ENCODE measurements at regions not wholly inside any gene's neighbourhood (a gene's known extent, or its start where the extent isn't known, plus 50 kb on each side); places are given as distances from the start of the nearest gene placed in this dataset.

DNA sequence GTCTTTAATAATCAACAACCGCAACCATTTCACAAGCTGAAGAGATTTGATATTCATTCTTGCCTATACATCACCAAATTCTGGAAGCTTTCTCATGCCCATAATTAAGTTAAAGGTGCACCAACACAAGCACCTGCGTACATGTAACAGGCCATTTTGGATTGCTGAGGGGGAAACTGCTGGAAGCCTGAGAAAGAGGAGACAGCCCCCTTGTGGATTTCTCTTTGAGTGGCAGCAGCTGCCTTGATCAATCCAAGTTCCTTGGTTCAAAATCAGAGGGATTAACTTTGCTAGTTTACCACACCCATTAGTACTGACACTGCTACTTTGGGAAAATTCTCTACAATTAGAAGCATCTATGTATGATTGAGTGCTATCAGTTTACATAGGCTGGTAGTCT, 321.1 kb downstream of the NOVA1 start:
- Histone ChIP-seq H3K4me1 (ENCODE audit: control insufficient read depth, insufficient read depth, low read length, poor library complexity, severe bottlenecking) (no peaks in the 10 kb centered on the region), H3K9me3 (ENCODE audit: control insufficient read depth in 2 of 2, low read length in 2 of 2) (peaks cover 5% of the 10 kb centered on the region in 2 experiments), H3K36me3 (ENCODE audit: control insufficient read depth, insufficient read depth, low read length) (no peaks in the 10 kb centered on the region), H3K4me3 (ENCODE audit: low read depth, low read length) (no peak overlapping the region), H3K27ac (ENCODE audit: insufficient read depth, low read length, poor library complexity, severe bottlenecking) (no peak overlapping the region), H3K27me3 (ENCODE audit: control insufficient read depth, insufficient read depth, low read length) (no peaks in the 10 kb centered on the region)
- Mint-ChIP-seq H3K9me3 (peaks cover 7 to 19% (median 9%) of the 10 kb centered on the region in 7 donors), H3K36me3 (no peaks in the 10 kb centered on the region), H3K4me3 (no peak overlapping the region), H3K27ac (no peak overlapping the region), H3K4me1 (no peaks in the 10 kb centered on the region), H3K27me3 (no peaks in the 10 kb centered on the region)
- DNase-seq, result no peak
- no peak for ATAC-seq (ENCODE audit: low read depth in 2 of 2)

DNA sequence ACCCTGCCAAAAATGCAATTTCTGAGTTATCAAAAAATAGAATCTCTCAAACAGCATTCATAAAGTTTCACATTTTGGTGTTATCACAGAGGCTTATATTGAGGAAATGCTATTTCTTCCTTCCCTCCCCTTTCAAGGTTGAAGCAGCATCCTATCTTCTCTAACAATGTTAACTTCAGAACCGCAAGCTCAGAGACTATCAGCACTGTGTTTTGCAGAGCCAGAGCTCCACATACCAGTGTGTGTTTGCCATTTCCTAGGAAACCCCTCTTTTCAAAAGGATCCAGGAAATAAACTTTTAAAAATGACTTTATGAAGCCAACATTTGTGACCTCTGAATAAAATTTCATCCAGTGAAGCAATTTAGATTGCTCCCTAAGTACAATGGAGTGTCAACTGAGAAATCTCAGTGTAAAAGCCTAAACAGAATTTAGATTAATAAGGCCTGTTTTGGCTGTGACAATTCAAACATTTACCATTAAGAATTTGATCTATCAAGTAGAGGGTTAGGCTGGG, 332.6 kb downstream of the NOVA1 start:
- H3K27me3 ChIP-seq (ENCODE audit: control insufficient read depth, insufficient read depth, low read length), result no peaks in the 10 kb centered on the region
- no peaks in the 10 kb centered on the region for H3K36me3 ChIP-seq (ENCODE audit: control insufficient read depth, insufficient read depth, low read length)
- H3K27ac Mint-ChIP-seq, result no peak overlapping the region
- no peaks in the 10 kb centered on the region for H3K4me1 Mint-ChIP-seq
- no peaks in the 10 kb centered on the region for H3K27me3 Mint-ChIP-seq
- H3K4me3 ChIP-seq (ENCODE audit: low read depth, low read length), result no peak overlapping the region
- H3K36me3 Mint-ChIP-seq, result no peaks in the 10 kb centered on the region
- peaks cover 0 to 43% (median 8%) of the 10 kb centered on the region in 7 donors for H3K9me3 Mint-ChIP-seq
- no peak for ATAC-seq (ENCODE audit: low read depth in 2 of 2)
- H3K4me1 ChIP-seq (ENCODE audit: control insufficient read depth, insufficient read depth, low read length, poor library complexity, severe bottlenecking), result no peaks in the 10 kb centered on the region
- DNase-seq, result no peak
- H3K9me3 ChIP-seq (ENCODE audit: control insufficient read depth in 2 of 2, low read length in 2 of 2), result peaks cover 3 to 7% of the 10 kb centered on the region in 2 experiments
- H3K27ac ChIP-seq (ENCODE audit: insufficient read depth, low read length, poor library complexity, severe bottlenecking), result no peak overlapping the region
- H3K4me3 Mint-ChIP-seq, result no peak overlapping the region

DNA sequence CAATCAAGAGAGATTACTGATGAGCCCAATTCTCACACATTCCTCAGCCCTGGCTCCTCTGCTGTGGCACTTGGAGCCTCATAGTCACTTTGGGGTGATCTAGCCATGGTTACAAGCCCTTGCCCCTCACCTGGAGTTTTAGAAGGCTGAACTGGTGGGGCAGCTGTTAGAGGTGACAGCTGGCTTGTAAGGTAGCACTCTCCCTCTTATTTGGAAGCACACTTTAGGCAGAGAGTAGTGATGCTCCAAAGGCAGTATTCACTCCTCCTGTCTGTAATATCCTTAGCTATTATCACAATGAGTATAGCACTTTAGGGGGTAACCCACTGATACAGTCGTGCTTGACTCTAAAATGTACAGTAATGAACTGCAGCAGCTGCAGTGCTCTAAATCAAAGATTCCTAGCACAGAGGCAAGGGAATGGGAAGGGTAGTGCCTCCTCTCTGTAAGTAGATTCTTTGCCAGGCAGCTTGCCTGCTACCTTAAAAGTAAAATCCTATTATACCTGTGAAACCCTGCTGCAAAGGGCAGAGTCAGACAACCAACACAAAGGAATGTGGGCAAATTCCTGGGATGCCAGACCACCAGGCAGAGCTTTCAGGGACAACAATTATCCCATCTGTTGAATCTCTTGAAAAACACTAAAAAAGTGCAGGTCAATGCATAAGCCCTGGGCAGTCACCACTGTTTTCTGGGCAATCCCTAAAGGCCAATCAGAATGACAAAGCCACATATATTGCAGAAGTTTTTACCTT, 336.3 kb downstream of the NOVA1 start:
- H3K4me1 ChIP-seq (ENCODE audit: control insufficient read depth, insufficient read depth, low read length, poor library complexity, severe bottlenecking), result no peaks in the 10 kb centered on the region
- Mint-ChIP-seq H3K36me3 (no peaks in the 10 kb centered on the region), H3K27me3 (no peaks in the 10 kb centered on the region), H3K4me3 (no peak overlapping the region), H3K4me1 (no peaks in the 10 kb centered on the region), H3K27ac (no peak overlapping the region), H3K9me3 (peaks cover 0 to 27% (median 6%) of the 10 kb centered on the region in 7 donors)
- no peaks in the 10 kb centered on the region for H3K27me3 ChIP-seq (ENCODE audit: control insufficient read depth, insufficient read depth, low read length)
- H3K4me3 ChIP-seq (ENCODE audit: low read depth, low read length), result no peak overlapping the region
- no peaks in the 10 kb centered on the region for H3K36me3 ChIP-seq (ENCODE audit: control insufficient read depth, insufficient read depth, low read length)
- H3K27ac ChIP-seq (ENCODE audit: insufficient read depth, low read length, poor library complexity, severe bottlenecking), result no peak overlapping the region
- DNase-seq, result no peak
- ATAC-seq (ENCODE audit: low read depth in 2 of 2), result no peak
- H3K9me3 ChIP-seq (ENCODE audit: control insufficient read depth in 2 of 2, low read length in 2 of 2), result peaks cover 0 to 3% of the 10 kb centered on the region in 2 experiments

DNA sequence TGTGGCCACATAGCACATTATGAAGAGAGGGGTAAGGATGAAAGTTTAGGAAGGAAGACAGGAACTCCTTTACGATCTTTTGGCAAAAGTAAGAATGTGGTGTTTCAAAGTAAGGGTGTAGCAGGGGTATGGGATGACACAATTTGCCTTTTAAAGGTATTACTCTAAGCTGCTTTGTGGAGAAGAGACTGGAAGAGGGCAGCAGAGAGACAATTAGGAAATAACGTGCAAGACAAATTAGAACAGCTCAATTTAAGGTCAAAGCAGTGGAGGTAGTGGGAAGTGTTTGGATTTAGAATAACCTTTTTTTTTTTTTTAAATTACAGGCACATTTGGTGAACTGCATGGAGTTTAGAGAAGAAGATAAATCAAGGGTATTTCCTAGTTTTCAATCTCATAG, 342.6 kb downstream of the NOVA1 start:
- Mint-ChIP-seq H3K4me3 (no peak overlapping the region), H3K4me1 (peaks cover 0 to 4% (median 0%) of the 10 kb centered on the region in 4 donors), H3K27ac (no peak overlapping the region), H3K36me3 (no peaks in the 10 kb centered on the region), H3K9me3 (peaks cover 1 to 22% (median 9%) of the 10 kb centered on the region in 7 donors), H3K27me3 (no peaks in the 10 kb centered on the region)
- Histone ChIP-seq H3K4me1 (ENCODE audit: control insufficient read depth, insufficient read depth, low read length, poor library complexity, severe bottlenecking) (no peaks in the 10 kb centered on the region), H3K36me3 (ENCODE audit: control insufficient read depth, insufficient read depth, low read length) (no peaks in the 10 kb centered on the region), H3K27ac (ENCODE audit: insufficient read depth, low read length, poor library complexity, severe bottlenecking) (no peak overlapping the region), H3K27me3 (ENCODE audit: control insufficient read depth, insufficient read depth, low read length) (no peaks in the 10 kb centered on the region), H3K9me3 (ENCODE audit: control insufficient read depth in 2 of 2, low read length in 2 of 2) (peaks cover 2 to 7% of the 10 kb centered on the region in 2 experiments), H3K4me3 (ENCODE audit: low read depth, low read length) (no peak overlapping the region)
- DNase-seq, result no peak
- ATAC-seq (ENCODE audit: low read depth in 2 of 2), result no peak

DNA sequence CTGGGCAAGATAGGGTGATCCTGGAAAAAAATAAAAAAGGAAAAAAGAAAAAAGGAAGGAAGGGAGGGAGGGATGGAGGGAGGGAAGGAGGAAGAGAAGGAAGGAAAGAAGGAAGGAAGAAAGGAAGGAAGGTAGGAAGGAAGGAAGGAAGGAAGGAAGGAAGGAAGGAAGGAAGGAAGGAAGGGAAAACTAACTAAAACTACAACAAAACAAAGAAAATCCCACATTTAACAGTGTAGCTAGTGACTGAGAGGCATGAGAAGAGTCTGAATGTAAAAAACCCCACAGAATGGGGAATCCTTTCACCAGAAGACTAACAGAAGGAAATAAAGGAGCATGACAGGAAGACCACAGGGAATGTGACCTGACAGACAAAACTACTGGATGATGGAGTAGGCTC, 345.7 kb downstream of the NOVA1 start:
- Histone ChIP-seq H3K9me3 (ENCODE audit: control insufficient read depth in 2 of 2, low read length in 2 of 2) (peaks cover 7% of the 10 kb centered on the region in 2 experiments), H3K36me3 (ENCODE audit: control insufficient read depth, insufficient read depth, low read length) (no peaks in the 10 kb centered on the region), H3K27me3 (ENCODE audit: control insufficient read depth, insufficient read depth, low read length) (no peaks in the 10 kb centered on the region), H3K4me3 (ENCODE audit: low read depth, low read length) (no peak overlapping the region), H3K4me1 (ENCODE audit: control insufficient read depth, insufficient read depth, low read length, poor library complexity, severe bottlenecking) (no peaks in the 10 kb centered on the region), H3K27ac (ENCODE audit: insufficient read depth, low read length, poor library complexity, severe bottlenecking) (no peak overlapping the region)
- Mint-ChIP-seq H3K36me3 (no peaks in the 10 kb centered on the region), H3K4me1 (peaks cover 0 to 4% (median 0%) of the 10 kb centered on the region in 4 donors), H3K9me3 (peaks cover 0 to 32% (median 9%) of the 10 kb centered on the region in 7 donors), H3K4me3 (no peak overlapping the region), H3K27ac (no peak overlapping the region), H3K27me3 (no peaks in the 10 kb centered on the region)
- ATAC-seq (ENCODE audit: low read depth in 2 of 2), result no peak
- no peak for DNase-seq

DNA sequence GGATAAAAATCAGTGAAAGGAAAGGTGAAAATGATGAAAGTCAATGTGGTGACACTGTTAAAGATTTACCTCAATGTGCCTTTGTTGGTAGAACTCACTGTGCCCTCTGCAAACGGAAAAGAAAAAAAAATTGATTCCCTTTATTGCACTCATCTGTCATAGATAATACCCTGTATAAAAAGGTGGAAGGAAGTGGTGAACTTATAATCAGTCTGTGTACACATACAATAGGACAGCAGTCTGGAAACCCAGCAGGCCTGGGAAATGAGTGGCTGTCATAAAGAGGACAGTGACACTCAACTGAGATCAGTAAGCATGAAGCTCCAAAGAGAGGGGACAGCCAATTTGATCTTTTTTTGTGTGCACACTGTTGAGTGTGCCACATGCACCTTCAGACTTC, 364.7 kb downstream of the NOVA1 start:
- Histone ChIP-seq H3K4me1 (ENCODE audit: control insufficient read depth, insufficient read depth, low read length, poor library complexity, severe bottlenecking) (no peaks in the 10 kb centered on the region), H3K4me3 (ENCODE audit: low read depth, low read length) (no peak overlapping the region), H3K9me3 (ENCODE audit: control insufficient read depth in 2 of 2, low read length in 2 of 2) (peaks cover 5 to 6% of the 10 kb centered on the region in 2 experiments), H3K27me3 (ENCODE audit: control insufficient read depth, insufficient read depth, low read length) (no peaks in the 10 kb centered on the region), H3K36me3 (ENCODE audit: control insufficient read depth, insufficient read depth, low read length) (no peaks in the 10 kb centered on the region), H3K27ac (ENCODE audit: insufficient read depth, low read length, poor library complexity, severe bottlenecking) (no peak overlapping the region)
- H3K4me1 Mint-ChIP-seq, result no peaks in the 10 kb centered on the region
- DNase-seq, result no peak
- no peak overlapping the region for H3K27ac Mint-ChIP-seq
- ATAC-seq (ENCODE audit: low read depth in 2 of 2), result no peak
- H3K36me3 Mint-ChIP-seq, result no peaks in the 10 kb centered on the region
- peaks cover 0 to 14% (median 6%) of the 10 kb centered on the region in 7 donors for H3K9me3 Mint-ChIP-seq
- H3K27me3 Mint-ChIP-seq, result no peaks in the 10 kb centered on the region
- H3K4me3 Mint-ChIP-seq, result no peak overlapping the region

DNA sequence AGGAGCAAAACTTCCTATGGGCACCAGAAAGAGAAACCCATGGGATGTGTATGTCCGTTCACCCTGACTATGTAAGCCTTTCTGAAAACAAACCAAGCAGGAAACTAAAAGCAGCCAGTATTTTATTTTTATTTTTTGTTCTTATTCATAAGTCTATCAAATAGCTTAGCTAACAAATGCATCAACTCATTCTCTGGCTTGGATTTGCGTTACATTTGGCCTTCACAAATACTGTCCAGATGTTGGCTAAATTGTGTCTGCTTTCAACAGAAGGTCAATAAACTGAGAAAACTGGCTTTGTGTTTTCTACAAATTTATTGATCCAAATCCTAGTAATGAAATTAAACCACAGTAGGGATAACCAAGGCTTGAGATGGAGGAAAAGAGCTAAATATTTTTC, 379.0 kb downstream of the NOVA1 start:
- Histone ChIP-seq H3K36me3 (ENCODE audit: control insufficient read depth, insufficient read depth, low read length) (no peaks in the 10 kb centered on the region), H3K27ac (ENCODE audit: insufficient read depth, low read length, poor library complexity, severe bottlenecking) (no peak overlapping the region), H3K4me3 (ENCODE audit: low read depth, low read length) (no peak overlapping the region), H3K4me1 (ENCODE audit: control insufficient read depth, insufficient read depth, low read length, poor library complexity, severe bottlenecking) (no peaks in the 10 kb centered on the region), H3K9me3 (ENCODE audit: control insufficient read depth in 2 of 2, low read length in 2 of 2) (peaks cover 0 to 8% of the 10 kb centered on the region in 2 experiments), H3K27me3 (ENCODE audit: control insufficient read depth, insufficient read depth, low read length) (no peaks in the 10 kb centered on the region)
- peaks cover under 1 to 27% (median 6%) of the 10 kb centered on the region in 7 donors for H3K9me3 Mint-ChIP-seq
- ATAC-seq (ENCODE audit: low read depth in 2 of 2) (no peak), DNase-seq (no peak)
- peak overlapping the region in 1 of 3 donors; percentile 70 for H3K27ac Mint-ChIP-seq
- no peak overlapping the region for H3K4me3 Mint-ChIP-seq
- no peaks in the 10 kb centered on the region for H3K4me1 Mint-ChIP-seq
- H3K27me3 Mint-ChIP-seq, result no peaks in the 10 kb centered on the region
- H3K36me3 Mint-ChIP-seq, result no peaks in the 10 kb centered on the region

DNA sequence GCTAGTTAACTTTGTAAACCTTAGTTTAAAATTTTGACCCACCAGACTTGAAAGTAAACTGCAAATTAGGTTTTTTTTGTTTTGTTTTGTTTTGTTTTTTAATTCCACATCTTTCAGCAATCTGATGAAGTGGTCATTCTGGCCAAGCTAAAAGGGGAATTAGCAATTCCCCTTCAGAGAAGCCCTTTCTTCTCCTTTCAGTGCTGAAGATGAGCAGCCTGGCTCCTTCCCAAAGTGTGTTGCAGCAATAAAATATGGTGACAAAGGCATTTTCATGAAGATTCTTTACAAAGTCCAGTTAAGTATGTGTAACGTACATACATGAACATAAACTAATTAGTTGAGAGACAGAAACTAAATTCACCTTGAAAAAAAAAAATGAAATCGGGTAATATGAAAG, 380.1 kb downstream of the NOVA1 start:
- Histone ChIP-seq H3K36me3 (ENCODE audit: control insufficient read depth, insufficient read depth, low read length) (no peaks in the 10 kb centered on the region), H3K9me3 (ENCODE audit: control insufficient read depth in 2 of 2, low read length in 2 of 2) (peaks cover 0 to 11% of the 10 kb centered on the region in 2 experiments), H3K4me1 (ENCODE audit: control insufficient read depth, insufficient read depth, low read length, poor library complexity, severe bottlenecking) (no peaks in the 10 kb centered on the region), H3K4me3 (ENCODE audit: low read depth, low read length) (no peak overlapping the region), H3K27ac (ENCODE audit: insufficient read depth, low read length, poor library complexity, severe bottlenecking) (no peak overlapping the region), H3K27me3 (ENCODE audit: control insufficient read depth, insufficient read depth, low read length) (no peaks in the 10 kb centered on the region)
- DNase-seq, result no peak
- Mint-ChIP-seq H3K9me3 (peaks cover 5 to 33% (median 9%) of the 10 kb centered on the region in 7 donors), H3K27ac (no peak overlapping the region), H3K4me3 (no peak overlapping the region), H3K27me3 (no peaks in the 10 kb centered on the region), H3K36me3 (no peaks in the 10 kb centered on the region), H3K4me1 (no peaks in the 10 kb centered on the region)
- no peak for ATAC-seq (ENCODE audit: low read depth in 2 of 2)

All from CD4-positive, CD25-positive, alpha-beta regulatory T cell (primary cell).